Ectodermal cell (in vitro differentiated cells): ENCODE measurements at regions not wholly inside any gene's neighbourhood (a gene's known extent, or its start where the extent isn't known, plus 50 kb on each side); places are given as distances from the start of the nearest gene placed in this dataset.
"Not testable (repeated sequence)": the region's sequence is repeated elsewhere in the genome, so short reads cannot be mapped to it uniquely, and the experiment has no call there.

Source experiments
- H3K27ac ChIP-seq: 2 replicates; pipeline ENCODE4 v1.7.0; 2013; ENCODE audit warnings: mild to moderate bottlenecking, low read depth, low read length; ENCODE audit not compliant: insufficient read depth, poor library complexity, severe bottlenecking
- H3K27me3 ChIP-seq: 2 replicates; pipeline ENCODE4 v1.7.0; 2013; ENCODE audit warnings: mild to moderate bottlenecking, low read length; ENCODE audit not compliant: insufficient read depth, control insufficient read depth, poor library complexity, severe bottlenecking
- H3K36me3 ChIP-seq: one replicate; pipeline ENCODE4 v1.7.0; 2013; ENCODE audit warnings: low read length; ENCODE audit not compliant: control insufficient read depth, insufficient read depth
- H3K4me1 ChIP-seq: one replicate; pipeline ENCODE4 v1.7.0; 2013; ENCODE audit warnings: low read length; ENCODE audit not compliant: control insufficient read depth, insufficient read depth
- H3K4me3 ChIP-seq: 2 replicates; pipeline ENCODE4 v1.7.0; 2013; ENCODE audit warnings: low read depth, low read length, control low read depth; ENCODE audit not compliant: insufficient read depth
- H3K9me3 ChIP-seq: 2 replicates; pipeline ENCODE4 v1.7.0; 2013; ENCODE audit warnings: mild to moderate bottlenecking, low read length, moderate library complexity; ENCODE audit not compliant: control insufficient read depth
- WGBS, 2 experiments: methylation state at CpG; one replicate each; pipeline ENCODE4 v1.1.7; 2013; ENCODE audit warnings: missing lambda C conversion rate in 2 of 2; 5-methylcytosine and 5-hydroxymethylcytosine counted together

GRCh38 chr2:242159921-242160320, 290.4 kb downstream of the RTP5 start:
- not testable (repeated sequence) for H3K27ac ChIP-seq, H3K9me3 ChIP-seq, H3K27me3 ChIP-seq, H3K36me3 ChIP-seq, H3K4me1 ChIP-seq, H3K4me3 ChIP-seq
- no CpG with 5 or more reads among the region's 2 CpGs for WGBS, 2 experiments

DNA sequence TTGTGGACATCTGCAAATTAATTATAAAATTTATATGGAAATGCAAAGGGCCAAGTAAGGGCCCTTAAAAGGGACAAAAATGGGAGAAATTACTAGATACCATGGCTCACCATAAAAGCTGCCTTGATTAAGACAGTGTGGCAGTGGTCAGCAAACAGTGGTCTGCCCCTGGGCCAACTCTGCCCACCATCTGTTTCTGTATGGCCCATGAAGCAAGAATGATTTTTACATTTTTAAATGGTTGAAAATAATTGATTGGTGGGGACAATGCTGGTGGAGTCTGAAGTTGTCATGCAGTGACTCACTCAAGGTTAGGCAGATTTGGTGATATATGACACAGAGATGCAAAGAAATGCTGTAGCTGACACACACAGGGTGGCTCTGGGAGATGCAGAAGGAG, 295.6 kb downstream of the RTP5 start:
- H3K27me3 ChIP-seq, H3K36me3 ChIP-seq, H3K27ac ChIP-seq, H3K4me3 ChIP-seq, H3K4me1 ChIP-seq, H3K9me3 ChIP-seq: not testable (repeated sequence)

DNA sequence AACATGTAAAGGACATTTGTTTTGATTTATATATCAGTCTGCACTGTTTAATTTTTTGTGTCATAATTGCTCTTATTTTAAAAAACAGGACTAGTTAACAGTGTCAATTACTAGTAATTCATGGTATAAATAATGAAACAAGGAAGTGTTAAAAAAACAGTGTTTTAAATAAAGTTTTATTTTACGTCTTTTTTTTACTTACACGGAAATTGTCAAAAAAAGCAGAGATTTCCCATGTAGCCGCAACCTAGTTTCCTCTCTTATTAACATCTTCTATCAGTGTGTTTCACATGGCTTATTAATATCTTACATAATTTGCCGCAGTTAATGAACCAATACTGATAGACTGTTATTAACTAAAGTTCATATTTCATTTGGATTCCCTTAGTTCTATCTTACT, 301.8 kb downstream of the RTP5 start:
- not testable (repeated sequence) for H3K9me3 ChIP-seq, H3K36me3 ChIP-seq, H3K27me3 ChIP-seq, H3K4me3 ChIP-seq, H3K4me1 ChIP-seq, H3K27ac ChIP-seq
- 96 to 100% methylated on average over 3 of the region's 4 CpGs for WGBS, 2 experiments
